HCT116 (cell line): ENCODE measurements at regions not wholly inside any gene's neighbourhood (a gene's known extent, or its start where the extent isn't known, plus 50 kb on each side); places are given as distances from the start of the nearest gene placed in this dataset.

ENCODE experiments used
- ATF3 ChIP-seq: IDR thresholded peaks from 2 replicates; pipeline ENCODE4 v1.6.1; 2012
- CEBPB ChIP-seq: IDR thresholded peaks from 2 replicates; pipeline ENCODE4 v1.6.1; 2012; ENCODE audit warnings: low read depth
- CTCF ChIP-seq, 3 experiments: fragments of 200-600 bp in 1 of 3; sonication (generic) in 1 of 3; IDR thresholded peaks in 2 of 3; conservative IDR thresholded peaks in 1 of 3; 2 replicates each; pipeline ENCODE4 v1.5.1; 2012 to 2017; ENCODE audit warnings: low read depth in 2 of 3, low read length in 2 of 3, antibody characterized with exemption in 1 of 3, borderline replicate concordance in 1 of 3, control low read depth in 1 of 3, mild to moderate bottlenecking in 1 of 3, mixed read lengths in 1 of 3, mixed run types in 1 of 3, moderate library complexity in 1 of 3; ENCODE audit not compliant: insufficient read depth in 1 of 3
- ELF1 ChIP-seq: IDR thresholded peaks from 2 replicates; pipeline ENCODE4 v1.6.1; 2012; ENCODE audit warnings: low read depth, borderline replicate concordance
- EZH2 ChIP-seq: fragments of 200-600 bp; sonication (generic); IDR thresholded peaks from 2 replicates; pipeline ENCODE4 v1.6.1; 2017; ENCODE audit warnings: antibody characterized with exemption, mixed run types
- JUND ChIP-seq: IDR thresholded peaks from 2 replicates; pipeline ENCODE4 v1.6.1; 2012
- POLR2A ChIP-seq: IDR thresholded peaks from 2 replicates; pipeline ENCODE4 v1.7.0; 2011; ENCODE audit warnings: borderline replicate concordance; ENCODE audit not compliant: insufficient read depth, insufficient read length; ENCODE audit errors: extremely low read depth
- SIN3A ChIP-seq: IDR thresholded peaks from 2 replicates; pipeline ENCODE4 v1.6.1; 2012; ENCODE audit warnings: low read depth
- SP1 ChIP-seq: IDR thresholded peaks from 2 replicates; pipeline ENCODE4 v1.6.1; 2012; ENCODE audit warnings: low read depth
- SRF ChIP-seq: IDR thresholded peaks from 2 replicates; pipeline ENCODE4 v1.6.1; 2012; ENCODE audit warnings: low read depth
- TCF7L2 ChIP-seq: IDR thresholded peaks from 2 replicates; pipeline ENCODE4 v1.7.0; 2011; ENCODE audit warnings: borderline replicate concordance, inconsistent platforms; ENCODE audit not compliant: insufficient read depth, insufficient read length; ENCODE audit errors: extremely low read depth

- no peak for TF ChIP-seq CTCF (IDR thresholded peaks at IDR 0.05 in 2 of 3, conservative IDR thresholded peaks at IDR 0.05 in 1 of 3; ENCODE audit: borderline replicate concordance in 1 of 3, insufficient read depth in 1 of 3, low read depth in 2 of 3, low read length in 2 of 3)
- no peak for TF ChIP-seq POLR2A
- TF ChIP-seq SRF, result no peak
- TF ChIP-seq ELF1, result no peak
- TF ChIP-seq TCF7L2, result no peak
- no peak for TF ChIP-seq ATF3
- TF ChIP-seq SP1, result no peak
- TF ChIP-seq JUND, result no peak
- no peak for TF ChIP-seq EZH2
- TF ChIP-seq CEBPB, result no peak
- TF ChIP-seq SIN3A, result no peak
These were observed 468.5 kb upstream of the MGAT4C start for GRCh38 chr12:86724716-86725115.
